ENCODE measurements at regions not wholly inside any gene's neighbourhood (a gene's known extent, or its start where the extent isn't known, plus 50 kb on each side); places are given as distances from the start of the nearest gene placed in this dataset.

DNA sequence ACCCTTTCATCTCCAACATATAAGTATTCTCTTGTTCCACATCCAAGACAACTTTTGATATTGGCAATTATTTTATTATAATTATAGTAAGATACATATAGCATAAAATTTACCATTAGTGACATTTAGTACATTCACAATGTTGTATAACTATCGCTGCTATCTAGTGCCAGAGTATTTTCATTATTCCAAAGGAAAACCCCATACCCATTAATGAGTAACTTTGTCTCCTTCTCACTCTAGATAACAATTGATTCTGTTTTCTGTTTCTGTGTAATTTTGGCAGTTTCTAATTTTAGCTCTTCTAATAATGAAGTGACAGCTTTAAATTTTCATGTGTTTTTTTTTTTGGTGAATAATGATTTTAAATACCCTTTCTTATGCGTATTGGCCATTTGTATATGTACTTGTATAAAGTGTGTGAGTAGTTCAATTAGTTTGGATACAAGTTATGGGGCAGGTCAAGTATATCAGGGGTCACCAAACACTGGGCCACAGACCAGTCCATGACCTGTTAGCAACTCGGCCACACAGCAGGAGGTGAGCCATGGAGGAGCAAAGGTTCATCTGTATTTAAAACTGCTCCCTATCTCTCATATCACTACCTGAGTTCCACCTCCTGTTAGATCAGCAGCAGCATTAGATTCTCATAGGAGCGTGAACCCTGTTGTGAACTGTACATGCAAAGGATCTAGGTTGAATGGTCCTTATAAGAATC lies 97.2 kb upstream of the SYT1 start:
- TF ChIP-seq POLR2AphosphoS5 (IDR thresholded peaks at IDR 0.05; ENCODE audit: low read depth, low read length) (no peak), TAF1 (IDR thresholded peaks at IDR 0.05; ENCODE audit: low read depth, low read length) (no peak), POLR2A (IDR thresholded peaks at IDR 0.05; ENCODE audit: low read depth, low read length) (no peak)

Measured in GM12891 (cell line).